G401.6 (cell line): ENCODE measurements at regions not wholly inside any gene's neighbourhood (a gene's known extent, or its start where the extent isn't known, plus 50 kb on each side); places are given as distances from the start of the nearest gene placed in this dataset.

Experiments used
- FAIRE-seq: peaks from 2 replicates; lab custom pipeline; 2012; peaks lifted over from hg19 to GRCh38; lab: Jason Lieb, UNC

GRCh38 chr3:18079062-18079461, 336.6 kb upstream of the TBC1D5 start:
- no peak for FAIRE-seq

GRCh38 chr3:18077128-18077840, 334.9 kb upstream of the TBC1D5 start:
- no peak for FAIRE-seq

- no peak for FAIRE-seq
Observed at GRCh38 chr3:18076301-18076700, 333.9 kb upstream of the TBC1D5 start.

GRCh38 chr3:18075799-18076198, 333.4 kb upstream of the TBC1D5 start:
- no peak for FAIRE-seq

GRCh38 chr3:18071833-18072232, 329.4 kb upstream of the TBC1D5 start:
- FAIRE-seq = no peak

- FAIRE-seq = no peak
Observed at GRCh38 chr3:18070944-18071343, 328.5 kb upstream of the TBC1D5 start.

GRCh38 chr3:18070231-18070630, 327.8 kb upstream of the TBC1D5 start:
- no peak for FAIRE-seq

GRCh38 chr3:18069568-18069967, 327.1 kb upstream of the TBC1D5 start:
- FAIRE-seq = no peak

- FAIRE-seq = no peak
Observed at GRCh38 chr3:18066899-18067582, 324.6 kb upstream of the TBC1D5 start.

- no peak for FAIRE-seq
Observed at GRCh38 chr3:18064586-18064985, 322.2 kb upstream of the TBC1D5 start.

GRCh38 chr3:18062657-18063025, 320.2 kb upstream of the TBC1D5 start:
- FAIRE-seq = no peak

- FAIRE-seq = no peak
Observed at GRCh38 chr3:18061737-18062656, 319.6 kb upstream of the TBC1D5 start.

GRCh38 chr3:18058666-18059065, 316.2 kb upstream of the TBC1D5 start:
- no peak for FAIRE-seq

GRCh38 chr3:18057471-18058091, 315.1 kb upstream of the TBC1D5 start:
- no peak for FAIRE-seq

GRCh38 chr3:18054625-18055024, 312.2 kb upstream of the TBC1D5 start:
- FAIRE-seq = no peak

GRCh38 chr3:18051306-18051705, 308.9 kb upstream of the TBC1D5 start:
- FAIRE-seq = no peak

- FAIRE-seq = no peak
Observed at GRCh38 chr3:18049096-18049495, 306.7 kb upstream of the TBC1D5 start.

- FAIRE-seq = no peak
Observed at GRCh38 chr3:18047052-18047451, 304.6 kb upstream of the TBC1D5 start.

- no peak for FAIRE-seq
Observed at GRCh38 chr3:18046131-18046915, 303.9 kb upstream of the TBC1D5 start.

GRCh38 chr3:18044971-18045880, 302.8 kb upstream of the TBC1D5 start:
- FAIRE-seq = no peak

GRCh38 chr3:18044191-18044590, 301.8 kb upstream of the TBC1D5 start:
- FAIRE-seq = no peak
